ENCODE measurements at regions not wholly inside any gene's neighbourhood (a gene's known extent, or its start where the extent isn't known, plus 50 kb on each side); places are given as distances from the start of the nearest gene placed in this dataset.

GRCh38 chr1:191707288-191707687 lies 451.0 kb upstream of the RGS18 start:
- no peak for TF ChIP-seq CTCF (CRISPR knock-in tag; IDR thresholded peaks at IDR 0.05)
- no peak for TF ChIP-seq ZNF329 (CRISPR knock-in tag; IDR thresholded peaks at IDR 0.05; ENCODE audit: low read depth)
- TF ChIP-seq MAX (IDR thresholded peaks at IDR 0.05), result no peak
- TF ChIP-seq YY1 (IDR thresholded peaks at IDR 0.05; ENCODE audit: insufficient read depth, insufficient replicate concordance, low read depth, low read length), result no peak
- no peak for TF ChIP-seq NFE2L1 (CRISPR knock-in tag; IDR thresholded peaks at IDR 0.05; ENCODE audit: borderline replicate concordance)

Data from HepG2 (cell line).